ENCODE measurements at regions not wholly inside any gene's neighbourhood (a gene's known extent, or its start where the extent isn't known, plus 50 kb on each side); places are given as distances from the start of the nearest gene placed in this dataset.

DNA sequence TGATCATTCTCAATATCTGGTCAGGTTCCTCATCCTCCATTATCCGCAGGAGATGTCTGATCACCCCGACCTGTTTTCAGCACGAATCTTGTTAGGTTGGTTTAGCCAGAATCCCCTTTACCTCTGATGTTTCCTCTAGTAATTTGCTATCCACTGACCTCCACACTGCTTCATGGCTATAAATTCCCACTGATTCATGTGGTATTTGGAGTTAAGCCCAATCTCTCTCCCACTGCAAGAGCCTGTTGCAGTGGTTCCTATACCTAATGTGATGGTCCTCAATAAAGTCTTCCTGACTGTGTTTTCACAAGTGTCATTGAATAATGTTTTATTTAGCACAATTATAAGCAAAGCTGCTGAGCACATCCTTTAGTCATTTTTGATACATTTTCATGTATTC is 124.8 kb upstream of the CNTN3 start:
- no peaks in the 10 kb centered on the region for H3K9me3 ChIP-seq
- no peak for TF ChIP-seq POLR2AphosphoS5 (IDR thresholded peaks at IDR 0.05; ENCODE audit: insufficient read depth in 1 of 2, low read depth in 1 of 2)
- no peak for TF ChIP-seq CTCF (IDR thresholded peaks at IDR 0.05)
- no peak for TF ChIP-seq POLR2A (IDR thresholded peaks at IDR 0.05)
- H3K27me3 ChIP-seq: no peaks in the 10 kb centered on the region
- H3K27ac ChIP-seq: no peak overlapping the region
- no peak overlapping the region for H3K4me3 ChIP-seq
- no peaks in the 10 kb centered on the region for H3K4me1 ChIP-seq
- intact Hi-C loops (cut with DNase I): no loop called here
- DNase-seq (ENCODE audit: extremely low spot score in 2 of 2): no peak
- H3K36me3 ChIP-seq: no peaks in the 10 kb centered on the region

GRCh38 chr3:74722211-74722610 is 107.8 kb upstream of the CNTN3 start:
- TF ChIP-seq POLR2AphosphoS5 (IDR thresholded peaks at IDR 0.05; ENCODE audit: insufficient read depth in 1 of 2, low read depth in 1 of 2) (no peak), POLR2A (IDR thresholded peaks at IDR 0.05) (no peak), CTCF (IDR thresholded peaks at IDR 0.05) (no peak)
- H3K9me3 ChIP-seq: no peaks in the 10 kb centered on the region
- H3K4me3 ChIP-seq: no peak overlapping the region
- no peak for DNase-seq (ENCODE audit: extremely low spot score in 2 of 2)
- no peaks in the 10 kb centered on the region for H3K36me3 ChIP-seq
- intact Hi-C loops (cut with DNase I): no loop called here
- H3K27me3 ChIP-seq: no peaks in the 10 kb centered on the region
- H3K4me1 ChIP-seq: no peaks in the 10 kb centered on the region
- H3K27ac ChIP-seq: no peak overlapping the region

GRCh38 chr3:74713977-74714376 is 99.5 kb upstream of the CNTN3 start:
- no peaks in the 10 kb centered on the region for H3K9me3 ChIP-seq
- no peak for DNase-seq (ENCODE audit: extremely low spot score in 2 of 2)
- no peaks in the 10 kb centered on the region for H3K4me1 ChIP-seq
- no peaks in the 10 kb centered on the region for H3K27me3 ChIP-seq
- no peak for TF ChIP-seq POLR2AphosphoS5 (IDR thresholded peaks at IDR 0.05; ENCODE audit: insufficient read depth in 1 of 2, low read depth in 1 of 2)
- no peak for TF ChIP-seq POLR2A (IDR thresholded peaks at IDR 0.05)
- no peak for TF ChIP-seq CTCF (IDR thresholded peaks at IDR 0.05)
- intact Hi-C loops (cut with DNase I): no loop called here
- H3K4me3 ChIP-seq: no peak overlapping the region
- H3K27ac ChIP-seq: no peak overlapping the region
- no peaks in the 10 kb centered on the region for H3K36me3 ChIP-seq

GRCh38 chr3:74711913-74712512 is 97.6 kb upstream of the CNTN3 start:
- Histone ChIP-seq H3K4me1 (no peaks in the 10 kb centered on the region), H3K4me3 (no peak overlapping the region), H3K27me3 (no peaks in the 10 kb centered on the region), H3K36me3 (no peaks in the 10 kb centered on the region), H3K9me3 (no peaks in the 10 kb centered on the region), H3K27ac (no peak overlapping the region)
- intact Hi-C loops (cut with DNase I): no loop called here
- TF ChIP-seq POLR2A (IDR thresholded peaks at IDR 0.05) (no peak), CTCF (IDR thresholded peaks at IDR 0.05) (no peak), POLR2AphosphoS5 (IDR thresholded peaks at IDR 0.05; ENCODE audit: insufficient read depth in 1 of 2, low read depth in 1 of 2) (no peak)
- DNase-seq (ENCODE audit: extremely low spot score in 2 of 2): no peak

GRCh38 chr3:74709951-74710350 is 95.5 kb upstream of the CNTN3 start:
- no peak for DNase-seq (ENCODE audit: extremely low spot score in 2 of 2)
- Histone ChIP-seq H3K9me3 (no peaks in the 10 kb centered on the region), H3K36me3 (no peaks in the 10 kb centered on the region), H3K4me3 (no peak overlapping the region), H3K4me1 (no peaks in the 10 kb centered on the region), H3K27ac (no peak overlapping the region), H3K27me3 (no peaks in the 10 kb centered on the region)
- intact Hi-C loops (cut with DNase I): no loop called here
- TF ChIP-seq POLR2AphosphoS5 (IDR thresholded peaks at IDR 0.05; ENCODE audit: insufficient read depth in 1 of 2, low read depth in 1 of 2): no peak
- no peak for TF ChIP-seq POLR2A (IDR thresholded peaks at IDR 0.05)
- no peak for TF ChIP-seq CTCF (IDR thresholded peaks at IDR 0.05)
